GM19372 (cell line): ENCODE measurements at regions not wholly inside any gene's neighbourhood (a gene's known extent, or its start where the extent isn't known, plus 50 kb on each side); places are given as distances from the start of the nearest gene placed in this dataset.
"Not testable (repeated sequence)": the region's sequence is repeated elsewhere in the genome, so short reads cannot be mapped to it uniquely, and the experiment has no call there.

ENCODE experiments used
- ATAC-seq: cut with Tn5 transposase; IDR thresholded peaks from one replicate; pipeline ENCODE4 v1.9.1; 2021; ENCODE audit warnings: mild to moderate bottlenecking, low read depth, moderate library complexity; ENCODE audit not compliant: unreplicated experiment

DNA sequence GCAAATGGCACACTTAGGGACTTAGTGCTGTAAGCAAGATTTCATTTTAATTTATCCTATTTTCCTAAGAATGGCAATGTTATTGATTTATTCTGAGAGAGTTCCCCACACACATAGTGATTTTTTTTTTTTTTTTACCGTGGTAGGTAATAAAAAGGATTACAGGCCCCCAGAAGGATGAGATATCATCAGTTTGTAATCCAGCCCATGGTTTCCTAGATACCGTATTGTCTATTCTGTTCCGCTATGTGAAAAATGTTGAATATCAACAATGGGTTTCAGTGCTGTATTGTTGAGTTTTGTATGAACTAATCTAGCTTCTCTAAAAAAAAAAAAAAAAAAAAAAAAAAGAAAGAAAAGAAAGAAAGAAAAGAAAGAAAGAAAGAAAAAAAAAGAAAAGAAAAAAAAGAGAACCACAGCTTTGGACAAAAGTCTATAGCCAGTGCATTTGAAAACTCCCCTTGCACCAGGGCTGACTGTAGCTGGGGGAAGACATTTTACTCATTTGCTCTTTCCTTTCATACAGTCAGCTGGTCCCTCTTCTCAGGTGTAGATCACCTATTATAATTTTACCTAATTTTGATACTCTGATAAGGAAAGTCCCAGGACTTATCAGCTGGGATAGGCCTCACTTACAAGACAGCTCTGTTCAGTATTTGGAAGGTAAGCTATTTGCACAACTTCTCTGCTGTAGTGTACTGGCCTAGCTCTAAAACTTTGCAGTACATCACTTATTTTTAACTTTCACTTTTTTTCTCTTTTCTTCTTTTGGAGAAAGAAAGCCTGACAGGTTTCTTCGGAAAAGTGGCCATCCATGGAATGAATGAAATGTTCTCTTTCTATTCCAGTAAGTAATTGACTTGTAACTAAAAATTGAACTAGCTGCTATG, 101.4 kb upstream of the SOX2 start:
- ATAC-seq: no peak

DNA sequence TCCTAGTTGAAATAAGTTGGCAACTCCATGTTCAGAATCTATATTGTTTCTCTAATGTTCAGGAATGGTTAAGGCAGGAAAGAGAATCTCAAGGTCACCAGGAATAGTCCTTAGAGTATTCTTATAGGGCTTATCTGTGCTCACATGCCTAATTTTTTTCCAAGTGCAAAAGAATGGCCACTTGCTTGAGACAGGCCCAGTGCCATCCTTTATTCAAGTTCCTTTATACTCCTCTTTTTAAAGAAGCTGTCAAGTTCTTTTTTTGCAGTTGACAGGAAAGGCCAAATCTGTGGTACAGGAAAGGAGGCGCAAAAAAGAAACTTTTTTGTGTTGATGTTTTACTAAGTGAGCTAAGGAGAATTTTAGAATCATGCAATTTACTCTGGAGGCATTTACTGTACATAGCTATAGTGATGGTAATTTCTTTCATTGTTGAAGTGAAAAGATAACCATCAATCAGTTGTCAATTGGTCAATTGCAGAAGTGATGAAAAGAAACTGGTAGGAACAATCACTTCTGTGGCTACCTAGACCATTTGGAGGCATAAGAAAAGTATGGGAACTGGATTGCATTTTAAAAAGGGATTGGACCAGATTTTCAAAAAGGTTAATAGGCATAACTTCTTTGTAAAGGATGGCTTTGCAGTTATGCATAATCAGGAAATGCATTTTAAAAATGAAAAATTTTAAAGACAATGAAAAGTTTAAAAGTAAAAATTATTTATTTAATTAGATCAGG, 102.5 kb upstream of the SOX2 start:
- ATAC-seq: no peak

DNA sequence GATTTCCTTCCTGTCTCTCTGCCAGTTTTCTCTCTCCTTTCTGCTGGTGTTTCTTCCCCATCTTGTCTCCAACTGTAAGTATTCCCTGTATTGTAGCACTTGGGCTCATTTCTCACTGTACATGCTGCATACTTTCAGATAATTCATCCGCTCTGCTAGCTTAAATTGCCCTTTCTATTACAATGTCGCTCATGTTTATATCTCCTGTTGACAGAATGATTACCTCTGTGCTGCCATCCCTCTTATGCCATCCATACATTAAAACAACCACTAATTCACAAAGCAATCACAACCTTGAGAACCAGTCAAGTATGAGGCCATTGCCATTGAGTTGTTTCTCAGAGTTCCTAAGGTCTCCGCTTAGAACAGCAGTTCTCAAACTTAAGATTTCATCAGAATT, 107.5 kb upstream of the SOX2 start:
- no peak for ATAC-seq

DNA sequence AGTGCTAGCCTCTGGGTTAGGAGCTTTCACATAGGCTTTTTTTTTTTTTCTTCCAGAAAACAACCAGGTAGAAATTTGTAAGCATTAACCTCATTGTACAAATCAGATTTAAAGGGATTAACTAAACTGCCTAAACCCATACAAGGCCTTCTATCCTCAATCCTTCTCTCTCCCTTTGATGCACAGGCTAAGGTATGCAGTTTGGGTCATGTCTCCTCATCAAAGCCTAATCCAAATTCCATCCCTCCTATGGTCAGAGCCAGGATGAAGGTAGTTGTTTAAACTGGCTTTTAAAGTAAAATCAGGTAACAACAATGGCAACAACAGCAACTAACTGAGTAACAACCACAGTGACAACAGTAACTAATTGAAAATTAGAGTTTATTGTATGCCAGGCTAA, 115.6 kb upstream of the SOX2 start:
- no peak for ATAC-seq

DNA sequence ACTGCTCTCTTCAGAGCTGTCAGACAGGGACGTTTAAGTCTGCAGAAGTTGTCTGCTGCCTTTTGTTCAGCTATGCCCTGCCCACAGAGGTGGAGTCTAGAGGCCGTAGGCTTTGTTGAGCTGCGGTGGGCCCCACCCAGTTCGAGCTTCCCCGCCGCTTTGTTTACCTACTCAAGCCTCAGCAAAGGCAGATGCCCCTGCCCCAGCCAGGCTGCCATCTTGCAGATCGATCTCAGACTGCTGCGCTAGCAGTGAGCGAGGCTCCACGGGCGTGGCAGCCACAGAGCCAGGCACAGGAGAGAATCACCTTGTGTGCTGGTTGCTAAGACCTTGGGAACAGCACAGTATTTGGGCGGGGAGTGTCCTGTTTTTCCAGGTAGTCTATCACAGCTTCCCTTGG, 120.8 kb upstream of the SOX2 start:
- not testable (repeated sequence) for ATAC-seq

DNA sequence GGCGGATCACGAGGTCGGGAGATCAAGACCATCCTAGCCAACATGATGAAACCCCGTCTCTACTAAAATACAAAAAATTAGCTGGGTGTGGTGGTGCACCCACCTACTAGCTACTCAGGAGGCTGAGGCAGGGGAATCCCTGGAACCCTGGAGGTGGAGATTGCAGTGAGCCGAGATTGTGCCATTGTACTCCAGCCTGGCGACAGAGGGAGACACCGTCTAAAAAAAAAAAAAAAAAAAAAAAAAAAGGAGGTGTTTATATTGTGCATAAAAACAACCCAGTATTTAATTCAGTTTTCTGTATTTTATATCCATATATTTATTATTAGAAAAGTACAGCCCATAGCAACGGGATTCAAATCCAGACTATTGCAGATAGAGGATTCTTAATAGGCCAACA, 129.1 kb upstream of the SOX2 start:
- no peak for ATAC-seq

DNA sequence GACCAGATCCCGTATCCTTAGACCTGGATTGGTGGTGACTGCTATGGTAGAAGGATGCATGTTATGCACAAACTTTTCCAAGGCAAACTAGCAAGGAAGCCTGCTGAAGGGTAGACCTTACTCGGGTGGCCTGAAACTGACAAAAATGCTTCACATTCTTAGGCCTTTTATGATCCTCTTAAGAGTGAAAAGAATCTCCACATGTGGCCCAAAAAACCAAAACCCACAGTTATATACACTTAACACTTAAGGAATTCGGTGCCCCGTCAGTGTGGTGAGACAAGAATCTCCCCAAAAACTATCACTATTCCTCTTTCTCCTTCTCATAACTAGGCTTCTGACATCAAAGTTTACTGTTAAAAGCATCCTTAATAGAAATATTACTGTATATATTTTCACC, 130.1 kb upstream of the SOX2 start:
- ATAC-seq: no peak

DNA sequence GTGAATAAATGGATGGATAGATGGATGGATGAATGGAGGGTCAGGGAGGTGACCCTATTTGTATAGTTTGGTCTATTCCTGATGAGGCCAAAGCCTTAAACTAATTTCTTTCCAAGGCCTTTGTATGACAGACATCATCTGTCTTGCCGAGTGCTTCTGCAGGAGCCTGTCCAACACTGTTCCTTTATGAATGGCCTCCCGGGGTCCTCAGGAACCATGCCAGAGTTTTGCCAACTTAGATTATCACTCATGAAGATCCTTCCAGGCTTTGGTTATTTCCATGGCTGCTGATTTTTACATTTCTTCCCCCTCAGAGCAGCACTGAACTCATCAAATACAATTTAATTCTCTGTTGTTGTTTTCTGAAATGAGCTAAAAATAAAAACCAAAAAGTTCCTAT, 133.0 kb upstream of the SOX2 start:
- ATAC-seq: no peak

DNA sequence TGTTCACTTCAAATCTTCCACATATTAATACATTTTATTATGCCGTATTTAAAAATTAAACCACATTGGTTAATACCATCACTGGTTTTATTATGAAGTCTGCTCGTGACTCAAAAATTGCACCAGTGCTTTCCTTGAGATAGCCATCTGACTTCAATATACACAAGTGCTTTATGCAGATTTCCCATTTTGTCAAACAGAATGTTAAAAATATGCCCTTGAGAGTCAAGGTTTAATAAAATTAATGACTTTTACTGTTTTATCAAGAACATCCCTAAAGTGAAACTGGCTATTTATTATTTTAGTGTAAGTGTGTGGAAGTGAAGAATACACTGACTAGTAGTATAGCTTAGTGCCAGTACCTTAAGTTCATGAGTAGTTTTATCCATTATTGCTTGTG, 139.3 kb upstream of the SOX2 start:
- ATAC-seq: no peak

DNA sequence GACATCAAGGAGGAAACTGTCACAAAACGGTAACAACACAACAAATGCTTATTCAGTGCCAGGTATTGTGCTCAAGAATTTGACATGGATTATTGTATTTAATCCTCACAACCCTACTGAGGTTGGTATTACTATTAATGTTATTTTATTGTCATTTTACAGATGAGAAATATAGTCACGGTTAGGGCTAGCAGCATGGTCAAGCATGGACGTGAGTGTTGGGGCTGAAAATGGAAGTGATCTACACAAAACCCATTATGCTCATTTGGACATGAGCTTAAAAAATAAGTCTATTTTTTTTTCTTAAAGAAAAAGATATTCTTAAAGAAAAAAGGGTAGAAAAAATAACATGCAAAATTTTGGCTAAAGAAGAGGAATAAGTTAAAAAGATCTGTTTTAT, 141.3 kb upstream of the SOX2 start:
- no peak for ATAC-seq

DNA sequence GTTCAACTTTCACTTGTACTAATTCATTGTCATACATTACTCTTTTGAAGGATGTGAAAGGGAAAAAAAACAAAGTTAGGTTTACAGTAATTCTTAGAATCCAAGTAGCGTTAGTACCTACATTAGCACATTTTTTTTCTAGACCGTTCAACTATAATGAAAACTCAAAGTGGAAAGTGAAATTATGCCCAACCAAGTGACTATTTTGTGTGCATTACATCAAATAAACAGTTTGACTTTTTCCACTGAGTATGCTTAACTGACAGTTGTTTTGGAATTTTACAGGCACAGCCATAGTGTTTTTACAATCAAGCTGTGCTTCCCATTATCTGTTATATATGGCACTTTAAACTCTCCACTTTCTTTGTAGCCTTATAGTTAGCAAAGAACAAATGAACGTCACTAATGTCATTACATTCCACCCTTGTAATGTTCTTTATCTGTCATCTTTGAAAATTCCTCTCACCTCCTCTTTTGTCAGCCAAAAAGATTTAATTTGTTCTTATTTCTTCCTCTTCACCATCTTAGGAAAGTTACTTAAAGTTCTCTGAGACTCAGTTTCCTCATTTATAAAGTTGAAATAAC, 142.3 kb upstream of the SOX2 start:
- no peak for ATAC-seq

DNA sequence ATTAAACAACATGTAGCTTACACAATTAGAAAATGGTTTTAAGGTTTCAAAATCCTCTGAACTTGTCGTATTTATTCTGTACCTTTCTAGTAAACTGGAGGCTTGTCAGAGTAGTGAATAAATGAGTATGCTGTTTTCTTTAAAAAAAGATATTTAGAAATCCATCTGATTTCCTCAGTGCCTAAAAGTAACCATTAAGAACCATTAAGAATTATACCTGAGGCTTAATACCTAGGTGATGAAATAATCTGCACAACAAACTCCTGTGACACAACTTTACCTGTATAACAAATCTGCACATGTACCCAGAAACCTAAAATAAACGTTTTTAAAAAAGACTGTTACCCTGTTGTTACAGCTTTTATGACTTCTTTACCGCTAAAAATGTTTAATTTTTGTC, 143.0 kb upstream of the SOX2 start:
- ATAC-seq: no peak

DNA sequence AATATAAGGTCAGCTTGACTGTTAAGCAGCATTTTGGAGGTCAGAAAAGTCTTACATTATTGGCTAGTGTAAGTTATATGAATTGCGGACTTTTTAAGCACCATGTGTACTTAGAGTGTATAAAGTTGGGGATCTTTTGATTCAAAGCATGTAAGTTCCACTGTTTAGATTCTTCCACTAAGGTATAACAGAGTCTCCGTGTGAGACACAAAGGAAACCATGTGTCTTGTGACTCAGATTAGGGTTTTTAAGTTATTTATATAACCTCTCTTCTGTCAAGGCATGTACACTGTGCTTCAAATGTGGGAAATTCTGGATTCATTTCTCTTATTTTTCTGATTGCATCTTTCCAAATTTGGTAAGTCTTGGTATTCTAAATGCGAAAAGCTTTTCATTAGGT, 143.5 kb upstream of the SOX2 start:
- no peak for ATAC-seq

DNA sequence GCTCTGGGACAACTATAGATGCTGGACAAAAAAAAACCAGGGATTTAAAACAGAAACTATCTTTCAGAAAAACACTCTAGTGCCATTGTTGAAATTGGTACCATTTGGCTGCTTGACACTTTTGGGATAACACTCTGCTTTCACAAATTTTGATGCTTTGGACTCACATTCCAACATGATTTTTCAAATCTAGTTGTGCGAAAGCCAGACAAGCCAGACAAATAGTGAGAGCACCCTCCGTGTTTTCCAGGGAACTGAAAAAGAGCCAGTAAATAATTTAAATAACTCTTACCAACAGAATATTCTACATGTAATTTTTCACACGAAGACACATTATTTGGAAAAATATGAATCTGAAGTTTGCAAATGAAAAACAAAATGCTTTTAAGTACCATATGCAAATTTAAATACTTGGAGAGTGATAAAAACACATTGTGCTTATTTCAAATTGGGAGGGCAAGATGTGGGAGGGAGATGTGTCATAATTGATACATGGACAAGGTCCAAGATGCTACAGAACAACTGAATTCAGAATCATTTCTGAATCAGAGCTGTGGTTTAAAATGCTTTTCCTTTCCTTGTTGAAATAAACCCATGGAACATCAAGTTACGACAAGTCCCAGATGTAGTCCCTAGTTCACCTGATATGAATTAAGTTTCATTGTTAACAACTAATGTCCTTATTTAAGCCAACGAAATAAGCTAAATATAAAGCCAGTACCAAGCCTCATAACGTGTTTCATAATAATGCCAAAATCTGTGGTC, 144.2 kb upstream of the SOX2 start:
- ATAC-seq: no peak

DNA sequence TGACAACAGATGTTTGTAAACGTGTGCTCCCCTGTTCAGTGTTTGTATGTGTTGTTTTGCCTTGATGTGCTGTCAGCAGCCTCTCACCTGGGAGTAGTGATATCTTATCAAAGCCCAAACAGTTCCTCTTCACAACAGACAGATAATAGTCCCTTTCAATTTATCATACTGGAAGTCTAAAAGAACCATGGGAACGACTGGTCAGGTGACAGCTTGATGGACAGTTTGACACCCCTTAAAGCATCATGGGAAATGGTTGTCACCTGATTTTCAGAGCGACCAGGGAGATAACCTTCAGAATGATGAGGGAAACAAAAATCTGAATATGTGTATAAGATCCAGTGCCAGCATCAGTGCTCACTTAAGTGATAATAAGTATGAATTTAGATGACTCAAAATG, 146.3 kb upstream of the SOX2 start:
- no peak for ATAC-seq

DNA sequence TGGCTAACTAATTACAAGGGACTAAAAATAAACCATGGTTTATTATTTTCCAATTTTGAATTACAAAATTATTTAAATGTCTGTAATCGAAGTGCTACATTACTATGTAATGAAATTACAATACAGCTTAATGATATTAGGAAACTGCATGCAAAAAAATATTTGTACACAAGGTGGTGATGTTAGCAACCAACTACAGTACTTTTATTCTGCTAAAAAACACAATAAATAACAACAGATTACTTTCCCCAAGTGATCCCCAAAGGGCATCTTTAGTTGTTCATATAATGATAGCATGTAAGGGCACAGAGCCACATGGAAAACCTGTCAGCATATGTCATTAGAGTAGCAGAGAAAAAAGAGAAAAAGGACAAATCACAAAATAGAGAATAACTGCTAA, 147.5 kb upstream of the SOX2 start:
- no peak for ATAC-seq

DNA sequence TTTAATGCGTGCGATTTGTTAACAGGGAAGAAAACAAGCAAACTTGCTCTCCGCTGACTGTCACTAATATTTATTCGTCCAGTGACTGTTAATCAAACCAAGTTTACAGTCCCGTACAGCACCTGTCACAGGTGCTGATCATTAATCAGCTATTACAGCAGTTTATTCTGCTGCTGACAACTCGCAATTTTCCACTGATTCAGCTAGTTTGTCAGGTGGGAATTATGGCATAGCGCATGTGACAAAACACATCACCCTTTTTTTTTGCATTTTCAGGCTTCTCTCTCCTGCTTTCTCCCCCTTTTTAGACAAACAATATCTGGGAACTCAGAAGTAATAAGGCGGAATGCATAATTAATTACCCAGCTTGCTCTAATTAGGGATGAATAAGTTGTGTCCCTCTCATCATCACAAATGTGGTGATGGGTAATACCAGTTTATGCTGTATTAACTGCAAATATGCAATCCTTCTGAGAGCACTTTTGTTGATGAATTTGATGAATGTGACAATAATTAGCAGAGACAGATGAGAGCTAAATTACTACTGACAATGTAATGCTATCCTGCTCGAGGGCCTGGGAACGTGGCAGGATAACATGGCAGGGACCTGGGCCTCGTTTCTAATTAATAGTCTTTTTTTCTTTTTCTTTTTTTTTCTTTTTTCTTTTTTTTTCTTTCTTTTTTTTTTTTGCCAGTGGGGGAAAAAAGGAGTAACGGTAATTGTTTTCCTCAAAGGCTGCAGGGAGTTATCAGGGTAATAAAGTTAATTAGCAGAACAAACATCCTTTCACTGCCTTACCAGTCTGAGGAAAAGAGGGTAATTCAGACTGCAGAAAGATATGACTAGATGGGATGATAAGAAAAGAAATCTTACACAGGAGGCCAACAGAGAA, 150.3 kb upstream of the SOX2 start:
- ATAC-seq: no peak

DNA sequence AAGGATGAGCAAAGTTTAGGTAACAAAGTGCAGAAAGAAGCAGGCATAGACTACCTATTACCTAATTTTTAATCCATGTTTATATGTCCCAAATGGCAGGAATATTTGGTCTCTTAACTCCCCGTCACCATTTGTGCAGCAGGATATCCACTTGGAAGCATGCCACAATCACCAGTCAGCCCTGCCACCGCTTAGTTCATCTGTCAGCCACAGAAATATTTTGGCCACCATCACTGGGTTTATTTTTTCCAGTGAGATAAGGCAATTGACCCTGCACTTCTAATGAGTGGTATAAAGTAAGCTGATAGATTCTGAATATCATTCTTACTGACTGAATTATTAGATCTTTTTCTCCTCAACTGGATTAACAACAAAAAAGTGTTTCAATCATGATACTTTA, 152.9 kb upstream of the SOX2 start:
- ATAC-seq: no peak

DNA sequence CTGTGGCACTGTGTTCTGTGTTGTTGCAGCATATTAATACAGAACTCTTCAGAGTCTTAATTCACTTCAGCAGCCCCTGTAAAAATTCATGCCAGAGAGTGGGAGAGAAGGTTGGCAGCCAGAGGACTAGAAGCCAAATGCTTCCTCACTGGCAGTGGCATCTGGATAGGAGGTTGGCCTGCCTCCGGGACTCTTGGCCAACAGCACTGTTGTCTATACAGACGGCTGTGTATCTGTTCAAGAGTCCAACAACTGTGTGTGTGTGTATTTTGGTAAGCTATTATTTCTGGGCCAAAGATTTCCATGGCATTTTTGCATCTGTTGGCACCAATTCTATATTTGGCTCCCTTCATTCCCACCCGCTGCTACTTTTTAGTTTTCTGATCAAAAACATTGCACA, 156.0 kb upstream of the SOX2 start:
- ATAC-seq: no peak

DNA sequence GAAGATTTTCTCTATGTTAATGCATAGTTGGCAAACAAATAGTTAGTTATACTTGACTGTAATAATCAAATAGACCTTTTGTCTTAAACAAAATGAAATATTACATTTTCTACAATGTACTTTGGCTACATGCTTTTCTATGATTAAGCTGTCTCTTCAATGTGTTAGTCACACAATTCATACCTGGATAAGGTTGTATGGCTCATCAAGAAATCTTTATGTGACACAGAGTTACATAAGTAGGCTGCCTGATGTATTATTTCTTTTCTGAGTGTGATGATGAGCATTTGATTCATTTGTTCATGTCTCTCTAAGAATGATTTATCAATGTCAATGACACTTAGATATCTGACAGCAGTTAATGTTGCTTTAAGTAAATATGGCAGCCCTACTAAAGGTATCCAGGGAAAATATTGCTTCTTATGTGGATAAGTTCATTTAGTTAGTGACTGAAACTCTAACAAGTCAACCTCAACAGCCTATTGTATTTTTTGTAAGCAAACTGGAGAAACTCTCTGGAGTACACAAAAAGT, 157.4 kb upstream of the SOX2 start:
- no peak for ATAC-seq
